ENCODE measurements at regions not wholly inside any gene's neighbourhood (a gene's known extent, or its start where the extent isn't known, plus 50 kb on each side); places are given as distances from the start of the nearest gene placed in this dataset.
A peak's percentile ranks its signal among the peaks of the same experiment; 100 is the strongest.

GRCh38 chr6:11324453-11325015 lies 92.1 kb upstream of the NEDD9 start:
- H3K23ac ChIP-seq (ENCODE audit: low read length), result no peak overlapping the region
- no peak overlapping the region for H3K4me3 ChIP-seq (ENCODE audit: low read depth, low read length)
- peaks cover 0 to 7% of the 10 kb centered on the region in 2 experiments for H3K4me1 ChIP-seq (ENCODE audit: control insufficient read depth in 1 of 2, insufficient read depth in 2 of 2, low read length in 2 of 2)
- no peak overlapping the region for H2BK5ac ChIP-seq (ENCODE audit: low read depth, low read length, poor library complexity)
- H3K79me1 ChIP-seq (ENCODE audit: low read length), result no peaks in the 10 kb centered on the region
- H4K8ac ChIP-seq (ENCODE audit: low read depth, low read length), result no peak overlapping the region
- no peak overlapping the region for H2BK12ac ChIP-seq (ENCODE audit: low read length)
- H2BK120ac ChIP-seq (ENCODE audit: insufficient read depth, low read length, poor library complexity), result no peak overlapping the region
- no peak overlapping the region for H2AK5ac ChIP-seq (ENCODE audit: low read length)
- no peaks in the 10 kb centered on the region for H3K36me3 ChIP-seq (ENCODE audit: control insufficient read depth in 1 of 2, insufficient read depth in 2 of 2, low read length in 2 of 2)
- H3K9me3 ChIP-seq (ENCODE audit: insufficient read depth, low read depth, low read length), result no peaks in the 10 kb centered on the region
- no peak overlapping the region for H3K14ac ChIP-seq (ENCODE audit: low read length)
- no peaks in the 10 kb centered on the region for H3K27me3 ChIP-seq (ENCODE audit: insufficient read depth, low read length)
- no peak overlapping the region for H2AFZ ChIP-seq (ENCODE audit: insufficient read depth, low read length, poor library complexity)
- no peaks in the 10 kb centered on the region for H3K79me2 ChIP-seq (ENCODE audit: control insufficient read depth, insufficient read depth, low read length, poor library complexity)
- H3K18ac ChIP-seq (ENCODE audit: low read length), result no peak overlapping the region
- no peak overlapping the region for H3K4me2 ChIP-seq (ENCODE audit: low read length)
- no peak overlapping the region for H3K4ac ChIP-seq (ENCODE audit: low read depth, low read length)
- H4K91ac ChIP-seq (ENCODE audit: low read depth, low read length), result no peak overlapping the region
- H3K9ac ChIP-seq (ENCODE audit: low read length), result no peak overlapping the region
- no peak for DNase-seq
- no peak overlapping the region for H4K12ac ChIP-seq (ENCODE audit: low read depth, low read length)
- no peak overlapping the region for H3K27ac ChIP-seq (ENCODE audit: low read depth, low read length)
- no CpG with 5 or more reads among the region's 6 CpGs for WGBS (ENCODE audit: extremely low coverage, insufficient coverage, insufficient read length)

GRCh38 chr6:11323666-11324452 lies 91.4 kb upstream of the NEDD9 start:
- Histone ChIP-seq H3K4me2 (ENCODE audit: low read length) (no peak overlapping the region), H4K12ac (ENCODE audit: low read depth, low read length) (no peak overlapping the region), H3K4ac (ENCODE audit: low read depth, low read length) (no peak overlapping the region), H4K91ac (ENCODE audit: low read depth, low read length) (no peak overlapping the region), H3K4me3 (ENCODE audit: low read depth, low read length) (no peak overlapping the region), H3K79me2 (ENCODE audit: control insufficient read depth, insufficient read depth, low read length, poor library complexity) (no peaks in the 10 kb centered on the region), H3K9me3 (ENCODE audit: insufficient read depth, low read depth, low read length) (no peaks in the 10 kb centered on the region), H3K23ac (ENCODE audit: low read length) (no peak overlapping the region), H2BK5ac (ENCODE audit: low read depth, low read length, poor library complexity) (no peak overlapping the region), H3K27ac (ENCODE audit: low read depth, low read length) (no peak overlapping the region), H2AFZ (ENCODE audit: insufficient read depth, low read length, poor library complexity) (no peak overlapping the region), H2BK12ac (ENCODE audit: low read length) (no peak overlapping the region), H3K18ac (ENCODE audit: low read length) (no peak overlapping the region), H3K27me3 (ENCODE audit: insufficient read depth, low read length) (no peaks in the 10 kb centered on the region), H4K8ac (ENCODE audit: low read depth, low read length) (no peak overlapping the region), H2AK5ac (ENCODE audit: low read length) (no peak overlapping the region), H3K9ac (ENCODE audit: low read length) (no peak overlapping the region), H3K79me1 (ENCODE audit: low read length) (peaks cover 3% of the 10 kb centered on the region), H3K4me1 (ENCODE audit: control insufficient read depth in 1 of 2, insufficient read depth in 2 of 2, low read length in 2 of 2) (peaks cover 4 to 12% of the 10 kb centered on the region in 2 experiments), H2BK120ac (ENCODE audit: insufficient read depth, low read length, poor library complexity) (no peak overlapping the region), H3K36me3 (ENCODE audit: control insufficient read depth in 1 of 2, insufficient read depth in 2 of 2, low read length in 2 of 2) (no peaks in the 10 kb centered on the region), H3K14ac (ENCODE audit: low read length) (no peak overlapping the region)
- WGBS (ENCODE audit: extremely low coverage, insufficient coverage, insufficient read length), result no CpG with 5 or more reads among the region's 16 CpGs
- DNase-seq, result peak; percentile 45 to 46

GRCh38 chr6:11322252-11322885 lies 89.9 kb upstream of the NEDD9 start:
- no peak overlapping the region for H3K4ac ChIP-seq (ENCODE audit: low read depth, low read length)
- H3K27ac ChIP-seq (ENCODE audit: low read depth, low read length), result no peak overlapping the region
- H3K23ac ChIP-seq (ENCODE audit: low read length), result no peak overlapping the region
- no peak overlapping the region for H2BK120ac ChIP-seq (ENCODE audit: insufficient read depth, low read length, poor library complexity)
- no peak overlapping the region for H4K12ac ChIP-seq (ENCODE audit: low read depth, low read length)
- H2BK5ac ChIP-seq (ENCODE audit: low read depth, low read length, poor library complexity), result no peak overlapping the region
- no peaks in the 10 kb centered on the region for H3K27me3 ChIP-seq (ENCODE audit: insufficient read depth, low read length)
- no peak overlapping the region for H2AK5ac ChIP-seq (ENCODE audit: low read length)
- H4K91ac ChIP-seq (ENCODE audit: low read depth, low read length), result no peak overlapping the region
- H3K4me2 ChIP-seq (ENCODE audit: low read length), result no peak overlapping the region
- H3K9ac ChIP-seq (ENCODE audit: low read length), result no peak overlapping the region
- H2AFZ ChIP-seq (ENCODE audit: insufficient read depth, low read length, poor library complexity), result no peak overlapping the region
- no peak overlapping the region for H4K8ac ChIP-seq (ENCODE audit: low read depth, low read length)
- H3K36me3 ChIP-seq (ENCODE audit: control insufficient read depth in 1 of 2, insufficient read depth in 2 of 2, low read length in 2 of 2), result no peaks in the 10 kb centered on the region
- peaks cover 10% of the 10 kb centered on the region for H3K79me1 ChIP-seq (ENCODE audit: low read length)
- no peak for DNase-seq
- peaks cover 9 to 15% of the 10 kb centered on the region in 2 experiments for H3K4me1 ChIP-seq (ENCODE audit: control insufficient read depth in 1 of 2, insufficient read depth in 2 of 2, low read length in 2 of 2)
- peak overlapping the region; percentile 43 for H3K18ac ChIP-seq (ENCODE audit: low read length)
- H3K14ac ChIP-seq (ENCODE audit: low read length), result no peak overlapping the region
- H2BK12ac ChIP-seq (ENCODE audit: low read length), result no peak overlapping the region
- no peak overlapping the region for H3K4me3 ChIP-seq (ENCODE audit: low read depth, low read length)
- no peaks in the 10 kb centered on the region for H3K79me2 ChIP-seq (ENCODE audit: control insufficient read depth, insufficient read depth, low read length, poor library complexity)
- WGBS (ENCODE audit: extremely low coverage, insufficient coverage, insufficient read length), result no CpG with 5 or more reads among the region's 8 CpGs
- no peaks in the 10 kb centered on the region for H3K9me3 ChIP-seq (ENCODE audit: insufficient read depth, low read depth, low read length)

- Histone ChIP-seq H3K27me3 (ENCODE audit: insufficient read depth, low read length) (no peaks in the 10 kb centered on the region), H3K79me2 (ENCODE audit: control insufficient read depth, insufficient read depth, low read length, poor library complexity) (no peaks in the 10 kb centered on the region), H3K4me3 (ENCODE audit: low read depth, low read length) (no peak overlapping the region), H2BK120ac (ENCODE audit: insufficient read depth, low read length, poor library complexity) (no peak overlapping the region), H3K9ac (ENCODE audit: low read length) (no peak overlapping the region), H3K23ac (ENCODE audit: low read length) (no peak overlapping the region), H3K36me3 (ENCODE audit: control insufficient read depth in 1 of 2, insufficient read depth in 2 of 2, low read length in 2 of 2) (no peaks in the 10 kb centered on the region), H4K8ac (ENCODE audit: low read depth, low read length) (no peak overlapping the region), H4K12ac (ENCODE audit: low read depth, low read length) (no peak overlapping the region), H2AFZ (ENCODE audit: insufficient read depth, low read length, poor library complexity) (no peak overlapping the region), H3K9me3 (ENCODE audit: insufficient read depth, low read depth, low read length) (no peaks in the 10 kb centered on the region), H4K91ac (ENCODE audit: low read depth, low read length) (no peak overlapping the region), H3K27ac (ENCODE audit: low read depth, low read length) (no peak overlapping the region), H3K4ac (ENCODE audit: low read depth, low read length) (no peak overlapping the region), H3K4me1 (ENCODE audit: control insufficient read depth in 1 of 2, insufficient read depth in 2 of 2, low read length in 2 of 2) (peaks cover 9 to 15% of the 10 kb centered on the region in 2 experiments), H3K79me1 (ENCODE audit: low read length) (peaks cover 11% of the 10 kb centered on the region), H2AK5ac (ENCODE audit: low read length) (no peak overlapping the region), H3K4me2 (ENCODE audit: low read length) (no peak overlapping the region), H3K14ac (ENCODE audit: low read length) (no peak overlapping the region), H3K18ac (ENCODE audit: low read length) (no peak overlapping the region), H2BK12ac (ENCODE audit: low read length) (peak overlapping the region; percentile 8), H2BK5ac (ENCODE audit: low read depth, low read length, poor library complexity) (no peak overlapping the region)
- WGBS (ENCODE audit: extremely low coverage, insufficient coverage, insufficient read length), result no CpG with 5 or more reads among the region's 9 CpGs
- peak; percentile 34 to 72 for DNase-seq
These were observed 88.6 kb upstream of the NEDD9 start for GRCh38 chr6:11320914-11321597.
